ENCODE measurements at regions not wholly inside any gene's neighbourhood (a gene's known extent, or its start where the extent isn't known, plus 50 kb on each side); places are given as distances from the start of the nearest gene placed in this dataset.

DNA sequence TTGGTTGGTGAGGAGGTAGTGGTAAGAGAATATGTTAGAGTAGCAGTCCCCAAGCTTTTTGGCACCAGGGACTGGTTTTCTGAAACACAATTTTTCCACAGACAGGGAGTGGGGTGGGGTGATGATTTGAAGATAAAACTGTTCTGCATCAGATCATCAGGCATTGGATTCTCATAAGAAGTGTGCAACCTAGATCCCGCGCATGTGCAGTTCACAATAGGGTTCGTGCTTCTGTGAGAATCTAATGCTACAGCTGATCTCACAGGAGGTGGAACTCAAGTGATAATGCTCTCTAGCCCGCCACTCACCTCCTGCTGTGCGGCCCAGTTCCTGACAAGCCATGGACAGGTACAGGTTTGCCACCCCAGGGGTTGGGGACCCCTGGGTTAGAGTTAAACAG, 423.3 kb downstream of the GPAT3 start:
- TF ChIP-seq SIN3A (IDR thresholded peaks at IDR 0.05; ENCODE audit: borderline replicate concordance, insufficient read depth, low read depth, low read length) = no peak
- TF ChIP-seq, protein P1, sequence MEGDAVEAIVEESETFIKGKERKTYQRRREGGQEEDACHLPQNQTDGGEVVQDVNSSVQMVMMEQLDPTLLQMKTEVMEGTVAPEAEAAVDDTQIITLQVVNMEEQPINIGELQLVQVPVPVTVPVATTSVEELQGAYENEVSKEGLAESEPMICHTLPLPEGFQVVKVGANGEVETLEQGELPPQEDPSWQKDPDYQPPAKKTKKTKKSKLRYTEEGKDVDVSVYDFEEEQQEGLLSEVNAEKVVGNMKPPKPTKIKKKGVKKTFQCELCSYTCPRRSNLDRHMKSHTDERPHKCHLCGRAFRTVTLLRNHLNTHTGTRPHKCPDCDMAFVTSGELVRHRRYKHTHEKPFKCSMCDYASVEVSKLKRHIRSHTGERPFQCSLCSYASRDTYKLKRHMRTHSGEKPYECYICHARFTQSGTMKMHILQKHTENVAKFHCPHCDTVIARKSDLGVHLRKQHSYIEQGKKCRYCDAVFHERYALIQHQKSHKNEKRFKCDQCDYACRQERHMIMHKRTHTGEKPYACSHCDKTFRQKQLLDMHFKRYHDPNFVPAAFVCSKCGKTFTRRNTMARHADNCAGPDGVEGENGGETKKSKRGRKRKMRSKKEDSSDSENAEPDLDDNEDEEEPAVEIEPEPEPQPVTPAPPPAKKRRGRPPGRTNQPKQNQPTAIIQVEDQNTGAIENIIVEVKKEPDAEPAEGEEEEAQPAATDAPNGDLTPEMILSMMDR (IDR thresholded peaks at IDR 0.05) = no peak
- TF ChIP-seq POLR2AphosphoS5 (IDR thresholded peaks at IDR 0.05; ENCODE audit: low read depth, low read length) = no peak
